ENCODE measurements at regions not wholly inside any gene's neighbourhood (a gene's known extent, or its start where the extent isn't known, plus 50 kb on each side); places are given as distances from the start of the nearest gene placed in this dataset.

- Histone ChIP-seq H2BK20ac (ENCODE audit: low read depth, low read length) (no peak overlapping the region), H3K79me1 (ENCODE audit: low read depth in 1 of 2, low read length in 2 of 2) (no peaks in the 10 kb centered on the region), H4K5ac (ENCODE audit: low read depth, low read length) (no peak overlapping the region), H3K9me3 (ENCODE audit: control insufficient read depth, insufficient read depth, low read length) (peaks cover 26% of the 10 kb centered on the region), H2AK5ac (ENCODE audit: low read depth, low read length) (no peak overlapping the region), H4K20me1 (ENCODE audit: insufficient read depth, low read length) (no peaks in the 10 kb centered on the region), H3K27me3 (ENCODE audit: control insufficient read depth, insufficient read depth, low read length) (no peaks in the 10 kb centered on the region), H2BK15ac (ENCODE audit: low read depth, low read length) (no peak overlapping the region), H3K36me3 (ENCODE audit: control insufficient read depth, insufficient read depth, low read length) (no peaks in the 10 kb centered on the region), H3K18ac (ENCODE audit: low read depth, low read length) (no peak overlapping the region), H4K91ac (ENCODE audit: insufficient read depth, low read depth, low read length) (no peak overlapping the region), H3K4me2 (ENCODE audit: low read depth, low read length) (no peak overlapping the region), H2BK120ac (ENCODE audit: low read depth, low read length) (no peak overlapping the region), H2BK5ac (ENCODE audit: low read depth, low read length, poor library complexity, severe bottlenecking) (no peak overlapping the region), H3K4me3 (ENCODE audit: insufficient read depth, low read depth, low read length) (no peak overlapping the region), H3K9me1 (ENCODE audit: insufficient read depth, low read length) (no peaks in the 10 kb centered on the region), H3K4me1 (ENCODE audit: control insufficient read depth, insufficient read depth, low read length) (no peaks in the 10 kb centered on the region), H4K8ac (ENCODE audit: low read depth in 2 of 2, low read length in 2 of 2) (no peak overlapping the region), H3K4ac (ENCODE audit: low read depth, low read length) (no peak overlapping the region), H3K9ac (ENCODE audit: low read depth, low read length) (no peak overlapping the region), H3K14ac (replicated peaks; ENCODE audit: low read depth, low read length) (no peak overlapping the region), H3K56ac (ENCODE audit: extremely low read depth, insufficient read depth, low read length) (no peak overlapping the region), H2AK9ac (replicated peaks; ENCODE audit: low read depth, low read length, poor library complexity) (no peak overlapping the region), H3K27ac (ENCODE audit: insufficient read depth, low read length) (no peak overlapping the region), H2AFZ (replicated peaks; ENCODE audit: low read length, poor library complexity) (no peak overlapping the region), H3K23ac (ENCODE audit: low read depth, low read length) (no peak overlapping the region)
- 66% methylated on average over 8 of the region's 12 CpGs; no CpG with 5 or more reads in 1 of the 2 experiments for WGBS, 2 experiments (ENCODE audit: extremely low coverage in 2 of 2, insufficient read length in 1 of 2)
- no peak for TF ChIP-seq FOS (IDR thresholded peaks at IDR 0.05; ENCODE audit: low read depth, low read length)
- no peak for TF ChIP-seq MXI1 (IDR thresholded peaks at IDR 0.05; ENCODE audit: borderline replicate concordance, low read depth, low read length)
- TF ChIP-seq CEBPB (IDR thresholded peaks at IDR 0.05; ENCODE audit: low read depth, low read length): no peak
- TF ChIP-seq RFX5 (IDR thresholded peaks at IDR 0.05; ENCODE audit: low read depth, low read length): no peak
- no peak for TF ChIP-seq BHLHE40 (IDR thresholded peaks at IDR 0.05; ENCODE audit: low read depth, low read length)
- no peak for TF ChIP-seq POLR2A (IDR thresholded peaks at IDR 0.05; ENCODE audit: low read depth, low read length)
- no peak for TF ChIP-seq NFE2L2 (IDR thresholded peaks at IDR 0.05; ENCODE audit: low read depth, low read length)
- TF ChIP-seq, protein P1, sequence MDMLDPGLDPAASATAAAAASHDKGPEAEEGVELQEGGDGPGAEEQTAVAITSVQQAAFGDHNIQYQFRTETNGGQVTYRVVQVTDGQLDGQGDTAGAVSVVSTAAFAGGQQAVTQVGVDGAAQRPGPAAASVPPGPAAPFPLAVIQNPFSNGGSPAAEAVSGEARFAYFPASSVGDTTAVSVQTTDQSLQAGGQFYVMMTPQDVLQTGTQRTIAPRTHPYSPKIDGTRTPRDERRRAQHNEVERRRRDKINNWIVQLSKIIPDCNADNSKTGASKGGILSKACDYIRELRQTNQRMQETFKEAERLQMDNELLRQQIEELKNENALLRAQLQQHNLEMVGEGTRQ (IDR thresholded peaks at IDR 0.05; ENCODE audit: low read depth, low read length): no peak
- no peak for TF ChIP-seq MAFK (IDR thresholded peaks at IDR 0.05; ENCODE audit: low read depth, low read length)
- ATAC-seq (ENCODE audit: low read depth) (no peak), DNase-seq (no peak)
- intact Hi-C loops (cut with micrococcal nuclease): no loop called here
- CTCF ChIA-PET: no interaction called here
- dilution Hi-C loops (cut with HindIII; ENCODE audit: low sequenced_read_pairs, unreplicated experiment): no loop called here
- in situ Hi-C loops (cut with MboI; ENCODE audit: low sequenced_read_pairs): no loop called here
- BruUV-seq (replicated peaks): no TSS peak
- POLR2A ChIA-PET (ENCODE audit: unreplicated experiment): no interaction called here
Observed at GRCh38 chr7:155956977-155957376, 144.7 kb upstream of the SHH start.
